T-helper 2 cell treated with Interferon-gamma antibody and Interleukin-4, amounts not matched to agents 5 μg/mL and 100 μg/mL, for 36 hours (primary cell): ENCODE measurements at regions not wholly inside any gene's neighbourhood (a gene's known extent, or its start where the extent isn't known, plus 50 kb on each side); places are given as distances from the start of the nearest gene placed in this dataset.

Experiments used
- DNase-seq: peaks from one replicate; pipeline ENCODE4 v3.0.0; 2021; ENCODE audit warnings: low spot score
- H3K27ac Mint-ChIP-seq: one replicate; pipeline ENCODE4 v1.8.0; 2021; ENCODE audit warnings: mild to moderate bottlenecking, mixed read lengths
- H3K27me3 Mint-ChIP-seq: one replicate; pipeline ENCODE4 v1.8.0; 2021; ENCODE audit warnings: low read depth, mixed read lengths
- H3K36me3 Mint-ChIP-seq: one replicate; pipeline ENCODE4 v1.8.0; 2021; ENCODE audit warnings: low read depth, mixed read lengths
- H3K4me1 Mint-ChIP-seq: one replicate; pipeline ENCODE4 v1.8.0; 2021; ENCODE audit warnings: low read depth, mixed read lengths
- H3K4me3 Mint-ChIP-seq: one replicate; pipeline ENCODE4 v1.8.0; 2022; ENCODE audit warnings: mild to moderate bottlenecking, moderate library complexity, mixed read lengths
- H3K9me3 Mint-ChIP-seq: one replicate; pipeline ENCODE4 v1.8.0; 2021; ENCODE audit warnings: mixed read lengths

DNA sequence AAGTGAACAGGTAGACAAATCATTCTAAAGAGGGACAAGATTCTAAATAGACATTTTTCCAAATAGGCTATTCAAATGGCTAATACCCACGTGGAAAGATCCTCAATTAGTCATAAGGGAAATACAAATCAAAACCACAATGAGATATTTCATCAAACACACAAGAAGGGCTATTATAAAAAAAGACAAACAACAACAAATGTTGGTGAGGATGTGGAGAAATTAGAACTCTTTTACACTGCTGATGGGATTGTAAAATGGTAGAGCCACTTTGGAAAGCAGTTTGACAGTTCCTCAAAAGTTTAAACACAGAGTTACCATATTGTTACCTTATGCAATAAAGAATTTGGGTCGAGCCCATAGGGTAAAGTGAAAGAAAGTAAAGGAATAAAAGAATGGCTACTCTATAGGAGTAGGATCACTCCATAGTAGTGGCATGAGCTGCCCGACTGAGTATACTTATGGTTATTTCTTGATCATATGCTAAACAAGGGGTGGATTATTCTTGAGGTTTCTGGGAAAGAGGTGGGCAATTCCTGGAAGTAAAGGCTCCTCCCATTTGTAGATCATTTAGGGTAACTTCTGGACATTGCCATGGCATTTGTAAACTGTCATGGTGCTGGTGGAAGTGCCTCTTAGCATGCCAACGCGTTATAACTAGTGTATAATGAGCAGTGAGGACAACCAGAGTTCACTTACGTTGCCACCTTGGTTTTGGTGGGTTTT is 58.9 kb upstream of the FAM9C start:
- Mint-ChIP-seq H3K27ac (no peak overlapping the region), H3K9me3 (peaks cover 9% of the 10 kb centered on the region), H3K36me3 (peaks cover 7% of the 10 kb centered on the region), H3K27me3 (no peaks in the 10 kb centered on the region), H3K4me3 (no peak overlapping the region), H3K4me1 (peaks cover 42% of the 10 kb centered on the region)
- no peak for DNase-seq

- Mint-ChIP-seq H3K4me1 (peaks cover 42% of the 10 kb centered on the region), H3K27ac (no peak overlapping the region), H3K9me3 (peaks cover 9% of the 10 kb centered on the region), H3K27me3 (no peaks in the 10 kb centered on the region), H3K4me3 (peak overlapping the region; percentile 43), H3K36me3 (peaks cover 7% of the 10 kb centered on the region)
- DNase-seq: no peak
Measured at GRCh38 chrX:13102636-13103035, 58.2 kb upstream of the FAM9C start.

- Mint-ChIP-seq H3K27ac (peak overlapping the region; percentile 47), H3K4me3 (peak overlapping the region; percentile 27), H3K27me3 (no peaks in the 10 kb centered on the region), H3K36me3 (peaks cover 11% of the 10 kb centered on the region), H3K9me3 (peaks cover 9% of the 10 kb centered on the region), H3K4me1 (peaks cover 46% of the 10 kb centered on the region)
- DNase-seq: peak; percentile 49
Measured at GRCh38 chrX:13101441-13102139, 57.2 kb upstream of the FAM9C start.

GRCh38 chrX:13099121-13099520 is 54.7 kb upstream of the FAM9C start:
- peaks cover 9% of the 10 kb centered on the region for H3K9me3 Mint-ChIP-seq
- peak overlapping the region; percentile 43 for H3K4me3 Mint-ChIP-seq
- DNase-seq: no peak
- H3K4me1 Mint-ChIP-seq: peaks cover 55% of the 10 kb centered on the region
- peaks cover 14% of the 10 kb centered on the region for H3K36me3 Mint-ChIP-seq
- H3K27me3 Mint-ChIP-seq: no peaks in the 10 kb centered on the region
- H3K27ac Mint-ChIP-seq: no peak overlapping the region

DNA sequence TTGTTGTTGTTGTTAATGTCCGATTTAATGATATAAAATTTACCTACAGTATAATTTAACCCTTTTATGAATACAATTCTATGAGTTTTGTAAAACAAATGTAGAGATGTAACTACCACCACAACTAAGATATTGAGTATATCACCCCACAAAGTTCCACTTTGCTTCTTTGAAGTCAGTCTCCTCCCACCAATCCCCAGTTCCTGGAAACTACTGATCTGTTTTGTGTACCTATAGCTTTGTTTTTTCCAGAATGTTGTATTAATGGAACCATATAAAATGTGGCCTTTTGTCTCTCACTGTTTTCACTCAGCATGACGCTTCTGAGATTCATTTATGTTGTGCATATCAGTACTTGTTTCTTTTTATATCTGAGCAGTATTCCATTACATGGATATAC is 52.3 kb upstream of the FAM9C start:
- no peak for DNase-seq
- H3K27me3 Mint-ChIP-seq: no peaks in the 10 kb centered on the region
- no peaks in the 10 kb centered on the region for H3K9me3 Mint-ChIP-seq
- H3K4me1 Mint-ChIP-seq: peaks cover 62% of the 10 kb centered on the region
- H3K36me3 Mint-ChIP-seq: peaks cover 11% of the 10 kb centered on the region
- H3K27ac Mint-ChIP-seq: peak overlapping the region; percentile 69
- peak overlapping the region; percentile 59 for H3K4me3 Mint-ChIP-seq

- no peaks in the 10 kb centered on the region for H3K9me3 Mint-ChIP-seq
- H3K4me3 Mint-ChIP-seq: no peak overlapping the region
- peaks cover 63% of the 10 kb centered on the region for H3K4me1 Mint-ChIP-seq
- H3K27me3 Mint-ChIP-seq: no peaks in the 10 kb centered on the region
- no peak for DNase-seq
- H3K36me3 Mint-ChIP-seq: peaks cover 9% of the 10 kb centered on the region
- H3K27ac Mint-ChIP-seq: peak overlapping the region; percentile 55
Measured at GRCh38 chrX:13094828-13095341, 50.5 kb upstream of the FAM9C start.

GRCh38 chrX:13094374-13094773 is 50.0 kb upstream of the FAM9C start:
- H3K36me3 Mint-ChIP-seq: peaks cover 9% of the 10 kb centered on the region
- peak overlapping the region; percentile 58 for H3K27ac Mint-ChIP-seq
- peak overlapping the region; percentile 78 for H3K4me3 Mint-ChIP-seq
- H3K27me3 Mint-ChIP-seq: no peaks in the 10 kb centered on the region
- DNase-seq: no peak
- no peaks in the 10 kb centered on the region for H3K9me3 Mint-ChIP-seq
- H3K4me1 Mint-ChIP-seq: peaks cover 62% of the 10 kb centered on the region
